Adrenal gland (tissue), 5 donors: ENCODE measurements at regions not wholly inside any gene's neighbourhood (a gene's known extent, or its start where the extent isn't known, plus 50 kb on each side); places are given as distances from the start of the nearest gene placed in this dataset.

Experiments used
- POLR2A ChIP-seq, 2 donors: fragments of 450-650 bp; IDR thresholded peaks; one replicate each; pipeline ENCODE4 v1.6.1; 2017; ENCODE audit warnings: antibody characterized with exemption in 2 of 2, mild to moderate bottlenecking in 2 of 2, moderate library complexity in 1 of 2
- TF ChIP-seq, protein P1 (sequence below), 6 experiments: fragments of 450-650 bp in 4 of 6; fragments of 200-600 bp in 2 of 6; sonication (generic) in 1 of 6; IDR thresholded peaks; 1 replicate in 5 of 6; 2 replicates in 1 of 6; pipeline versions ENCODE4 v1.5.1 to v1.8.0; 2016 to 2021; ENCODE audit warnings: antibody characterized with exemption in 6 of 6, mild to moderate bottlenecking in 2 of 6, moderate library complexity in 1 of 6
- donor health status: DM: no; HTN: no; CAD: no.

DNA sequence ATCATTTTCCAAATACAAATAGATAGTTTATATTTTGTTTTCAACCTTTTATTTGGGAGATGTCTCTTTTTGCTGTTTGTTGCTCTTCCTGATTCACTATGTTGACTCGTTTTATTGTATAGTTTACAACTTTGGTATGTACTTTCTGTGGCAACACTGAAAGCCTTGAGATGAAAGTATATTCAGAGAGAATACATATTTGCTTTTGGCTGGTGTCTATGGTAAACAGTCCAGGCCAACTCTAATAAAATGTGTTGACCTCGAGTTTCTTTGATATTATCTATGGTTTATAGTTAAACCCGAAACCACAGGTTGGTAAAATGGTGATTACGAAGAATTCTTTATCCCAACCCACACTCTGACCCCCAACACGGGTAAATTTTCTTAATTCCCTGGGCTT lies 919.6 kb upstream of the MAP3K7 start:
- TF ChIP-seq, protein P1, sequence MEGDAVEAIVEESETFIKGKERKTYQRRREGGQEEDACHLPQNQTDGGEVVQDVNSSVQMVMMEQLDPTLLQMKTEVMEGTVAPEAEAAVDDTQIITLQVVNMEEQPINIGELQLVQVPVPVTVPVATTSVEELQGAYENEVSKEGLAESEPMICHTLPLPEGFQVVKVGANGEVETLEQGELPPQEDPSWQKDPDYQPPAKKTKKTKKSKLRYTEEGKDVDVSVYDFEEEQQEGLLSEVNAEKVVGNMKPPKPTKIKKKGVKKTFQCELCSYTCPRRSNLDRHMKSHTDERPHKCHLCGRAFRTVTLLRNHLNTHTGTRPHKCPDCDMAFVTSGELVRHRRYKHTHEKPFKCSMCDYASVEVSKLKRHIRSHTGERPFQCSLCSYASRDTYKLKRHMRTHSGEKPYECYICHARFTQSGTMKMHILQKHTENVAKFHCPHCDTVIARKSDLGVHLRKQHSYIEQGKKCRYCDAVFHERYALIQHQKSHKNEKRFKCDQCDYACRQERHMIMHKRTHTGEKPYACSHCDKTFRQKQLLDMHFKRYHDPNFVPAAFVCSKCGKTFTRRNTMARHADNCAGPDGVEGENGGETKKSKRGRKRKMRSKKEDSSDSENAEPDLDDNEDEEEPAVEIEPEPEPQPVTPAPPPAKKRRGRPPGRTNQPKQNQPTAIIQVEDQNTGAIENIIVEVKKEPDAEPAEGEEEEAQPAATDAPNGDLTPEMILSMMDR (IDR thresholded peaks at IDR 0.05) = no peak
- no peak for TF ChIP-seq POLR2A (IDR thresholded peaks at IDR 0.05)
